PFSK-1 (cell line): ENCODE measurements at regions not wholly inside any gene's neighbourhood (a gene's known extent, or its start where the extent isn't known, plus 50 kb on each side); places are given as distances from the start of the nearest gene placed in this dataset.

ENCODE experiments used
- POLR2AphosphoS5 ChIP-seq: IDR thresholded peaks from 2 replicates; pipeline ENCODE4 v1.6.1; 2012; ENCODE audit warnings: low read depth, mild to moderate bottlenecking, control low read depth, low read length, moderate library complexity
- TF ChIP-seq, protein P1 (sequence below), 2 experiments: IDR thresholded peaks; 2 replicates each; pipeline versions ENCODE4 v1.6.1 to v1.8.0; 2011 to 2012; ENCODE audit warnings: low read depth in 2 of 2, low read length in 2 of 2, control low read depth in 1 of 2, inconsistent platforms in 1 of 2, mild to moderate bottlenecking in 1 of 2, moderate library complexity in 1 of 2; ENCODE audit not compliant: insufficient read depth in 1 of 2

DNA sequence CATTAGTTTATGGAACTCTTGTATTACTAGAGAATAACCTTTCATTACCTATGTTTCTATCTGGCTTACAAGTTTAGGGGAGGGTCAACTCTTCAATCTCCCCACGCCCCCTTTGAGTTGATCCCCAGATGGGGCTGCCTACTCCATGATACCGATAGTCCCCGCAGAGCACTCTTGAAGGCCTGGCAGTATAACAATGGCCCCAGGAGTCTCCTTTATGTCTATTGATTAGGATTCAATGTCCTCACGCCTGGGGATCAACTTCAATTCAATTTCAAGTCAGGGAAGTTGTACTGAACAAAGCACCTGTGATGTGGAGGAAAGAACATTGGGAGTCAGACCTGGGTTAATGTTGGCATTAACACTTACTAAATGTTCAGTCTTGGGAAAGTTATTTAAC lies 520.2 kb downstream of the METTL15 start:
- TF ChIP-seq, protein P1, sequence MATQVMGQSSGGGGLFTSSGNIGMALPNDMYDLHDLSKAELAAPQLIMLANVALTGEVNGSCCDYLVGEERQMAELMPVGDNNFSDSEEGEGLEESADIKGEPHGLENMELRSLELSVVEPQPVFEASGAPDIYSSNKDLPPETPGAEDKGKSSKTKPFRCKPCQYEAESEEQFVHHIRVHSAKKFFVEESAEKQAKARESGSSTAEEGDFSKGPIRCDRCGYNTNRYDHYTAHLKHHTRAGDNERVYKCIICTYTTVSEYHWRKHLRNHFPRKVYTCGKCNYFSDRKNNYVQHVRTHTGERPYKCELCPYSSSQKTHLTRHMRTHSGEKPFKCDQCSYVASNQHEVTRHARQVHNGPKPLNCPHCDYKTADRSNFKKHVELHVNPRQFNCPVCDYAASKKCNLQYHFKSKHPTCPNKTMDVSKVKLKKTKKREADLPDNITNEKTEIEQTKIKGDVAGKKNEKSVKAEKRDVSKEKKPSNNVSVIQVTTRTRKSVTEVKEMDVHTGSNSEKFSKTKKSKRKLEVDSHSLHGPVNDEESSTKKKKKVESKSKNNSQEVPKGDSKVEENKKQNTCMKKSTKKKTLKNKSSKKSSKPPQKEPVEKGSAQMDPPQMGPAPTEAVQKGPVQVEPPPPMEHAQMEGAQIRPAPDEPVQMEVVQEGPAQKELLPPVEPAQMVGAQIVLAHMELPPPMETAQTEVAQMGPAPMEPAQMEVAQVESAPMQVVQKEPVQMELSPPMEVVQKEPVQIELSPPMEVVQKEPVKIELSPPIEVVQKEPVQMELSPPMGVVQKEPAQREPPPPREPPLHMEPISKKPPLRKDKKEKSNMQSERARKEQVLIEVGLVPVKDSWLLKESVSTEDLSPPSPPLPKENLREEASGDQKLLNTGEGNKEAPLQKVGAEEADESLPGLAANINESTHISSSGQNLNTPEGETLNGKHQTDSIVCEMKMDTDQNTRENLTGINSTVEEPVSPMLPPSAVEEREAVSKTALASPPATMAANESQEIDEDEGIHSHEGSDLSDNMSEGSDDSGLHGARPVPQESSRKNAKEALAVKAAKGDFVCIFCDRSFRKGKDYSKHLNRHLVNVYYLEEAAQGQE (IDR thresholded peaks at IDR 0.05; ENCODE audit: insufficient read depth in 1 of 2, low read depth in 2 of 2, low read length in 2 of 2) = no peak
- no peak for TF ChIP-seq POLR2AphosphoS5
